ENCODE measurements at regions not wholly inside any gene's neighbourhood (a gene's known extent, or its start where the extent isn't known, plus 50 kb on each side); places are given as distances from the start of the nearest gene placed in this dataset.

DNA sequence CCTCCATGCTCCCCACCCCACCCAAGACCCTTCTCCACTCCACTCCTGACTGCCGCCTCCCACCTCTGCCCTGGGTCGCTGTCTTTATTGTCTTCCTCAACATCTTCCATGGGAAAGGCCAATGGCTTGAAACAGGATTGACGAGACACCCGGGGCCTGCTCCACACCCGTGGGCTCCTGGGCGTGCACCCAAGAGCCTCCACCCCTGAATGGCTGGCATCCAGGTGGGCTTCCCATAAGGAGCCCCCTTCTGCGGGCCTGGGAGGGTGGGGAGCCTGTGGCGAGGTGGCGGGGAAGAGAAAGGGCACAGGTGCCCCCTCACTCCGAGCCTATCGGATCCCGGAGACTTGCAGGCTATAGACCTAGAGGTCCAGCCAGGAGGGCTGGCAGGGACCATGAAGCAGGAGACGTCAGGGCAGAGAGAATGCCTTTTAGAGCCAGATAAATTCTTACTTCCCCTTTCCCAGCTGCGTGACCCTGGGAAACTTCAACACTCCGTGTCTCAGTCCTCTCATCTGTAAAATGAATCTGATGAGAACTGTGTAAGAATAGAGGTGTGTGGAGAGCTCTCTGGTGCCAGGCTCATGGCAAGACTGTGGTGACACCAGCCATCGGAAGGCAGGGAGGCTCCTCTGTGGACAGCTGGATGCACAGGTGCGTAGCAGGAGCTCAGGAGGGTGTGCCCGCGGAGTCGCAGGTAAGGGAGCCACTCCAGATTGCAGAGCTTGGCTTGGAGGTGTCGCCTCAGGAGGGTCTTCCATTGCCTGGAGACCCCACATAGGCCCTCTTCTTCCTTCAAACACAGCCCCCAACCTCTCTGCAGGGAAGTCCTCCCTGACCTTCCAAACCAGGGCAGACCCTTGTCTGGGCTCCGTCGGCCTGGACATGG lies 53.9 kb downstream of the SMIM38 start:
- Mint-ChIP-seq H3K27me3 (ENCODE audit: low read depth, poor library complexity) (peaks cover 26% of the 10 kb centered on the region), H3K36me3 (ENCODE audit: low read depth) (no peaks in the 10 kb centered on the region), H3K9me3 (peaks cover 6% of the 10 kb centered on the region), H3K4me1 (peaks cover 36% of the 10 kb centered on the region), H3K27ac (no peak overlapping the region), H3K4me3 (no peak overlapping the region)
- DNase-seq: no peak
- TF ChIP-seq, protein P1, sequence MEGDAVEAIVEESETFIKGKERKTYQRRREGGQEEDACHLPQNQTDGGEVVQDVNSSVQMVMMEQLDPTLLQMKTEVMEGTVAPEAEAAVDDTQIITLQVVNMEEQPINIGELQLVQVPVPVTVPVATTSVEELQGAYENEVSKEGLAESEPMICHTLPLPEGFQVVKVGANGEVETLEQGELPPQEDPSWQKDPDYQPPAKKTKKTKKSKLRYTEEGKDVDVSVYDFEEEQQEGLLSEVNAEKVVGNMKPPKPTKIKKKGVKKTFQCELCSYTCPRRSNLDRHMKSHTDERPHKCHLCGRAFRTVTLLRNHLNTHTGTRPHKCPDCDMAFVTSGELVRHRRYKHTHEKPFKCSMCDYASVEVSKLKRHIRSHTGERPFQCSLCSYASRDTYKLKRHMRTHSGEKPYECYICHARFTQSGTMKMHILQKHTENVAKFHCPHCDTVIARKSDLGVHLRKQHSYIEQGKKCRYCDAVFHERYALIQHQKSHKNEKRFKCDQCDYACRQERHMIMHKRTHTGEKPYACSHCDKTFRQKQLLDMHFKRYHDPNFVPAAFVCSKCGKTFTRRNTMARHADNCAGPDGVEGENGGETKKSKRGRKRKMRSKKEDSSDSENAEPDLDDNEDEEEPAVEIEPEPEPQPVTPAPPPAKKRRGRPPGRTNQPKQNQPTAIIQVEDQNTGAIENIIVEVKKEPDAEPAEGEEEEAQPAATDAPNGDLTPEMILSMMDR (IDR thresholded peaks at IDR 0.05): no peak

GRCh38 chr11:69210310-69211035 lies 54.7 kb downstream of the SMIM38 start:
- Mint-ChIP-seq H3K27me3 (ENCODE audit: low read depth, poor library complexity) (peaks cover 32% of the 10 kb centered on the region), H3K27ac (no peak overlapping the region), H3K4me3 (no peak overlapping the region), H3K9me3 (peaks cover 6% of the 10 kb centered on the region), H3K4me1 (peaks cover 29% of the 10 kb centered on the region), H3K36me3 (ENCODE audit: low read depth) (no peaks in the 10 kb centered on the region)
- TF ChIP-seq, protein P1 (IDR thresholded peaks at IDR 0.05): no peak
- no peak for DNase-seq

DNA sequence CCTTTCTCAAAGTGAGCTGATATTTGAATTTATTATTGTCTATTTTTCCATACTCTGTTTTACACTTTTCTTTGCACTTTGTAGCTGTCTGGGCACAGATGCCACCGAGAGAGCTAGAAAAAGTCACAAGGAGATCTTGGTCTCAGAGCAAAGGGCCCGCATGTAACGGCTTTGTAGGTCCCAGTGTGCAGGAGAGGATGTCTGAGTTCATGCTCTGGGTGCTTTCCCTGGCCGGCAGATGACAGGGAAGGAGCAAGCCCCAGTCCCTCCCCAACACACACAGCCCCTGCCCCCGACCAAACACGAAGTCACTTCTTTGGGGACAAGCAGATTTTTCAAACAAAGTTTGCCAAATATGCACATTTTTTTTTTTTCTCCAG lies 55.8 kb downstream of the SMIM38 start:
- peaks cover 6% of the 10 kb centered on the region for H3K9me3 Mint-ChIP-seq
- H3K27me3 Mint-ChIP-seq (ENCODE audit: low read depth, poor library complexity): peaks cover 41% of the 10 kb centered on the region
- peaks cover 23% of the 10 kb centered on the region for H3K4me1 Mint-ChIP-seq
- H3K36me3 Mint-ChIP-seq (ENCODE audit: low read depth): no peaks in the 10 kb centered on the region
- H3K4me3 Mint-ChIP-seq: no peak overlapping the region
- no peak overlapping the region for H3K27ac Mint-ChIP-seq
- no peak for DNase-seq
- TF ChIP-seq, protein P1 (IDR thresholded peaks at IDR 0.05): no peak

- Mint-ChIP-seq H3K36me3 (ENCODE audit: low read depth) (no peaks in the 10 kb centered on the region), H3K4me1 (peaks cover 23% of the 10 kb centered on the region), H3K4me3 (no peak overlapping the region), H3K9me3 (peaks cover 6% of the 10 kb centered on the region), H3K27ac (peak overlapping the region; percentile 85), H3K27me3 (ENCODE audit: low read depth, poor library complexity) (peaks cover 41% of the 10 kb centered on the region)
- no peak for DNase-seq
- TF ChIP-seq, protein P1 (IDR thresholded peaks at IDR 0.05): peak; percentile 28
Measured at GRCh38 chr11:69211920-69212797, 56.4 kb downstream of the SMIM38 start.

DNA sequence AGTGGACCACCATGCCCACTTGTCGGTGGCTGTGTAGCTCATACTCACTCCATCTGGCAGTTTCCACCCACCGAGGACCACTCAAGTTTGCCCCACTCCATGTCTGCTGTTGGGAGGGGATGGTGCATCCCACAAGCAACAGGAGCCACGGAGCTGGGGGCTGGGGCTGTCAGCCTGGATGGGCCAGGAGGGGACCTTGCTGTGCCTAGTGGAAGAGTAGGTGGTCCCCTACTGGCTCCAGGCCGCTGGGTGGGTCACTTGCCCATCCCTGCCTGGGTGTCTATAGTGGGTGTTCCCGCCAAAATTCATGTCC lies 57.0 kb downstream of the SMIM38 start:
- Mint-ChIP-seq H3K4me3 (no peak overlapping the region), H3K27me3 (ENCODE audit: low read depth, poor library complexity) (peaks cover 41% of the 10 kb centered on the region), H3K36me3 (ENCODE audit: low read depth) (no peaks in the 10 kb centered on the region), H3K4me1 (peaks cover 23% of the 10 kb centered on the region), H3K27ac (peak overlapping the region; percentile 85), H3K9me3 (peaks cover 6% of the 10 kb centered on the region)
- TF ChIP-seq, protein P1 (IDR thresholded peaks at IDR 0.05): no peak
- DNase-seq: no peak

Data from nephron progenitor cell (in vitro differentiated cells).